A673 (cell line): ENCODE measurements at regions not wholly inside any gene's neighbourhood (a gene's known extent, or its start where the extent isn't known, plus 50 kb on each side); places are given as distances from the start of the nearest gene placed in this dataset.

ENCODE experiments used
- EZH2 ChIP-seq: fragments of 200-600 bp; sonication (generic); IDR thresholded peaks from 2 replicates; pipeline ENCODE4 v1.6.1; 2017; ENCODE audit warnings: borderline replicate concordance, low read depth, mild to moderate bottlenecking, mixed read lengths, antibody characterized with exemption, low read length; ENCODE audit not compliant: poor library complexity, severe bottlenecking
- TF ChIP-seq, protein P1 (sequence below): fragments of 300-800, 200-600 bp; sonication (generic); conservative IDR thresholded peaks from 2 replicates; pipeline ENCODE4 v1.5.1; 2017; ENCODE audit warnings: low read depth, mild to moderate bottlenecking, antibody characterized with exemption, low read length, moderate library complexity, mixed read lengths

DNA sequence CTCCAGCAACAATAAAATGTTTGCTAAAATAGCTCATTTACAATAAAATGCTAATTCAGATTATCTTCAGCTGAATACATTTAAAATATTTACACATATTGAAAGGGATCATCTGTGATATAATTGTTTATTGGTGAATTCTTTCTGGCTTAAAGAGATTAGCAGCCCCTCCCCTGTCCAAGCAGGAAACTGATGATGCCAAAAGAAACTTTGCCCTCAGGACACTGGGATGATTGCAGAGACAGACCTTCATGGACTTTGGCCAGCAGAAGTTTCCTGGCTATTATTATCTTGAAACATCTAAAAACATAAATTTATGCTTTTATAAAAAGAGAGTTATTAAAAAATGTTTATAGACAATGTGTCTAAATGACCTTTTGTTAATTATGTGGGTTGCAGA is 764.9 kb upstream of the MBL2 start:
- TF ChIP-seq, protein P1, sequence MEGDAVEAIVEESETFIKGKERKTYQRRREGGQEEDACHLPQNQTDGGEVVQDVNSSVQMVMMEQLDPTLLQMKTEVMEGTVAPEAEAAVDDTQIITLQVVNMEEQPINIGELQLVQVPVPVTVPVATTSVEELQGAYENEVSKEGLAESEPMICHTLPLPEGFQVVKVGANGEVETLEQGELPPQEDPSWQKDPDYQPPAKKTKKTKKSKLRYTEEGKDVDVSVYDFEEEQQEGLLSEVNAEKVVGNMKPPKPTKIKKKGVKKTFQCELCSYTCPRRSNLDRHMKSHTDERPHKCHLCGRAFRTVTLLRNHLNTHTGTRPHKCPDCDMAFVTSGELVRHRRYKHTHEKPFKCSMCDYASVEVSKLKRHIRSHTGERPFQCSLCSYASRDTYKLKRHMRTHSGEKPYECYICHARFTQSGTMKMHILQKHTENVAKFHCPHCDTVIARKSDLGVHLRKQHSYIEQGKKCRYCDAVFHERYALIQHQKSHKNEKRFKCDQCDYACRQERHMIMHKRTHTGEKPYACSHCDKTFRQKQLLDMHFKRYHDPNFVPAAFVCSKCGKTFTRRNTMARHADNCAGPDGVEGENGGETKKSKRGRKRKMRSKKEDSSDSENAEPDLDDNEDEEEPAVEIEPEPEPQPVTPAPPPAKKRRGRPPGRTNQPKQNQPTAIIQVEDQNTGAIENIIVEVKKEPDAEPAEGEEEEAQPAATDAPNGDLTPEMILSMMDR: no peak
- TF ChIP-seq EZH2: no peak
